HG03175 (cell line): ENCODE measurements at regions not wholly inside any gene's neighbourhood (a gene's known extent, or its start where the extent isn't known, plus 50 kb on each side); places are given as distances from the start of the nearest gene placed in this dataset.

Source experiments
- ATAC-seq: cut with Tn5 transposase; IDR thresholded peaks from one replicate; pipeline ENCODE4 v1.9.1; 2021; ENCODE audit warnings: mild to moderate bottlenecking, moderate library complexity; ENCODE audit not compliant: unreplicated experiment

- ATAC-seq, result no peak
These were observed 493.9 kb upstream of the CDH9 start for GRCh38 chr5:27532305-27532704.

DNA sequence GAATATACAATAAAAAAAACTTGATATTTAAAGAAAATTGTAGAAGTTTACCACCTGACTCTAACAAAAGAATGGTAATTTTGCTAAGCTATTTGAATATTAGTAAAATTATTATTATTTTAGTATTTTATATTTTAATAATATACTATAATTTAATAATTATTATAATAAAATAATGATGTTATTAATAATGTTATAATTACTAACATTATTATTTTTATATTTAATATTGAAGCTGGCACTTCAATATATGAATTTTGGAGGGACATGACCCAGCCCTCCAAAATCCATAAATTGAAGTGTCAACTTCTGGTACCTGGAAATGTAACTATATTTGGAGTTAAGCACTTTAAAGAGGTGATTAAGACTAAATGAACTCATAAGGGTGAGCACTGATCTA is 486.1 kb upstream of the CDH9 start:
- no peak for ATAC-seq

GRCh38 chr5:27523629-27524028 is 485.2 kb upstream of the CDH9 start:
- no peak for ATAC-seq

GRCh38 chr5:27516437-27516836 is 478.1 kb upstream of the CDH9 start:
- ATAC-seq, result no peak

DNA sequence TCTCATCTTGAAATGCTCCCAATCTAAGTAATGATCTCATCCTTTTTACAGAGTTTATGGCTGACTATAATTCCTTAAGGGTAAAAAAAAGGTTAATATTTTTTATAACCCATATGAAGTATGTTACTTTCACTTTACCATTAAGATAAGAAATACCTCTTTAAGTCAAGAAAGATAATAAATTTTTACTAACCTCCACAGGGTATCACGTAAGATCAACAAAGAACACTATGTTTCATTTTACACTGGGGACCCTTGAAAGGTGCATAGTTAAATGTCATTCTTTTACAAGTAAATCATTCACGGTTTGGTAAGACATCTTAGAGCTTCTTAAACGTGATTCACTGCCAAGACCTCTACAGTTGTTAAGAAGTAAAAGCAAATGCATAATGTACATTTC is 472.7 kb upstream of the CDH9 start:
- ATAC-seq, result no peak

DNA sequence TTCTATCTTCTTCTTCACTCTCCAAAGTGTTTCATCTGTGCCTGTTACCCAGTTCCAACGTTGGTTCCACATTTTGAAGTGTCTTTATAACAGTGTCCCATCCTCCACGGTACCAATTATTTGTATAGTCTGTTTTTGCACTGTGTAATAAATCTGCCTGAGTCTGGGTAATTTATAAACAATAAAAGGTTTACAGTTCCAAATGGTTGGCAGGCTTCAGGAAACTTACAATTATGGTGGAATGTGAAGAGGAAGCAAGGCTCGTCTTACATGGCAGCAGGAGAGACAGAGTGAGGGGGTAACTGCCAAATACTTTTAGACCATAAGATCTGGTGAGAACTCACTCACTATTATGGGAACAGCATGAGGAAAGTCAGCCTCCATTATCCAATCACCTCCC is 465.4 kb upstream of the CDH9 start:
- no peak for ATAC-seq

- ATAC-seq, result no peak
These were observed 463.9 kb upstream of the CDH9 start for GRCh38 chr5:27502236-27502635.

DNA sequence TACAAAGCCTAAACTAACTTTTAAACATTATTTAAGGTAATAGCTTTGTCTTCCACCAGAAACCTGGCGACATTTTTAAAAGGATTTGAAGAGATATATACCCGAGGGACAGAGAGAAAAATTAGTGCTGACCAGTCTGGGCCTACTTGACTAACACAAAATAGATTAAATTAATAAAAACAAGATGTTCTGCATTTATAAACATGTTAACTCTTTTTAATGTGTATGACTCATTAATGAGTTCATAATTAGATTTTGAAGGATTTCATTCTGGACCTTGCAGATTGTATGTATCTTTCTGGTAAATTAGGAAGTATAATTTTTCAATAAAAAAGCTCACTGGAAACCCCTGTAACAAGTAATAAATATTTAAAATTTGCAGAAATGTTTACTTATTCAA is 459.1 kb upstream of the CDH9 start:
- ATAC-seq, result no peak

DNA sequence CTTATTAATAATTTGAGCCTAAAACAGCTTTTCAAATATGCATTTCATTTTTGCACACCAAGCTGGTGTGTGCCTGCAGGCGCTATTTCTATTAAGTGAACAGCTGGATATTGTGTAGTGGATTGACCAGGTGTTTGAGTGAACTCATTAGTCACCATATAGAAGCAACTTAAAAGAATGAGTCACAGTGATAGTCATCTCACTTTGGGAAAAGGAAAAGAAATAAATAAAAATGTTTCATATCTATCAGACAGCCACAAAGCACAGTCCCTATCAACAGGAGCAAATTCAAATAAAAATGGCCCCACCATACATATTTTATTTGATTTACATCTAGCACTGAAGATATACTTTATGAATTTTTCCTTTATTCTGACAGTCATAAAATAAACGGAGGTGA is 456.5 kb upstream of the CDH9 start:
- ATAC-seq, result no peak

DNA sequence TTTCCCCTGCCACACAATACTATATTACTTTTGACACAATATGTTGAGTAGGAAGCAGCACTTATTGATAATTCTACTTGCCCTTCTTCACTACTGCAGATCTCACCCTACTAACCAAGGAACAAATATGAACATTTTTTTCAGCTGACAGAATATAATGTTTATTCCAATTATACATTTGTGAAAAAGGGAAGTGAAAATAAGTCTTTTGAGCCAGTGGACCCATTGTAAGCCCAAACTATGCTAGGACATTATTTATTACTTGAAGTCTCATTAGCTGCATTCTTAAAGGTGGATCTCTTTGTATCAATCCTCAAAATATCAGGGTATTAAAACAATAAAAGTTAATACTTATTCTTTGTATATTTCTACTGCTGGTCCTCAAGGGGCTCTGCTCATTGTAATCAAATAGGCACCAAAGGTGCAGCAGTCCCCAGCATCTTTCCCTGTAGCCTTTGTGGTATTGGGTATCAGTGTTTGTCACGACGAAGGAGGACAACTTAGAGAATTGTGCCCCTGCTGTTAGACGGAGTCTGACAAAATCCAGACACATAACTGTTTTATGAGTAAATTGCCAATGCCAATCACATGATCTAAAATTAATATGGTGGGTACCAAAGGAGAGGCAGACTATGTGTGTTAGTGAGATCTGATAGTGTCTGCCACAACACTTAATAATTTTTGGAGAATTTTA is 453.5 kb upstream of the CDH9 start:
- no peak for ATAC-seq

GRCh38 chr5:27491047-27491446 is 452.7 kb upstream of the CDH9 start:
- no peak for ATAC-seq

- no peak for ATAC-seq
These were observed 451.3 kb upstream of the CDH9 start for GRCh38 chr5:27489701-27490100.

- no peak for ATAC-seq
These were observed 444.3 kb upstream of the CDH9 start for GRCh38 chr5:27482663-27483062.

- no peak for ATAC-seq
These were observed 441.5 kb upstream of the CDH9 start for GRCh38 chr5:27479859-27480258.

- no peak for ATAC-seq
These were observed 439.2 kb upstream of the CDH9 start for GRCh38 chr5:27477550-27477949.

DNA sequence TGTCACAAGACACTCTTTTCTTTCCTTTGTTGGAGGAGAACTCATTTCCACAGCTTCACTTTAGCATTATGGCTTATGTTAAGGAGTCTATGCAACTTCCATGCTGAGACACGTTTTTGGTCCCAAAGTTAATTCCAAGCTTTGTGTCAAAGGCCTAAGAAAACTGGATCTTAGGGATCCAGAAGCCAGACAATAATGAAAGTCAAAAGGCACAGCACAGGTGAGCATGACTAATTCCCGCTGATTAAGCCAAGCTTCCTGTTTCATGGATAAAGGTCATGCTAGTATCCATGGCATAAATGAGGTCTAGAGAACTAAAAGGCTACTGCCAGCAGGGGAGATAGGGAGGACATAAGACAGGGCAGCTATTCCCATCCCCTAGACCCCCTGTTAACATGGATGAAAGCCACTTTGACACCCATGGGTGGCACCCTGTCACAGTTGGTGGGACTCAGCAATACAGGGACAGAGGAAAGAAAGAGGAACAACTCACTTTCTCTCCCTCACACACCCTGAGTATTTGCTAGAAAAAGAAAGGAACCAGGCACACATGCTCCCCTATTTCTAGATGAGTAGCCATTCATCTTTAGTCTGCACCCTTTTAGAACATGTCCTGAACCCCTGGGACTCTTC is 438.1 kb upstream of the CDH9 start:
- ATAC-seq, result no peak

DNA sequence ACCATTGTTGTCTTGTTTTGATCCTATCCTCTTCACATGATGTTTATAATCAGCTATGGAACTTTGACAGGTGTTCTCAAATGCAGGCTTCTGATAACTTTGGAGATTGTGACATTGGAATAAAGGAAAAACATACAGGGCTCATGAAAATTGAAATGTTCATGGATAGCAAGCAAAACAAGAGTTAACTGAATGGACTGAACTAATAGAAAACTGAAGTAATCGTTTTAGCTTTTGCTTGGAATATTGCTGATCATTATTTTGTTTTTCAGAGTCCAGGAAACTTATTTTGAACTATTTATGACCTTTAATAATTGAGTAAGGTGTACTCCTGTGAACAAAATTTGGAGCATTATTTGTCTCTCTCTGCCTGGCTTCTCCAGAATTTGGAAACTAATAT is 436.7 kb upstream of the CDH9 start:
- ATAC-seq, result no peak

DNA sequence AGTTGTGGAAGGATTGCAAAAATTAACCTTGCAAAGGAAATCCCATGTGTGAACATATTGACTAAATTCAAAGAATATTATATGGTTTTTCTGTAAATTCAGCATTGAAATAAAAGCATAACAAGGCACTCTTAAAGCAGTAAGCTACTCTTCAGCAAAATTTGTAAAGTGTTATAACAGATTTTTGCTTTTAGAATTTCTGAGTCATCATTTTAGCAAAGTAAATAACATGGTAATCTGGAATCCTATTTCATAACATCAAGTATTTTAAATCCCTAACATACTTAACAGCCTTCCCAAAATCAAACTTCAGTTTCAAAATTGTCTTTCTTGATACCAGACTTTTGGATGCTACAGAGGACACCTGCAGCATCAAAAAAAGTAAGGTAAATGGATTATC is 436.0 kb upstream of the CDH9 start:
- no peak for ATAC-seq

GRCh38 chr5:27474047-27474309 is 435.6 kb upstream of the CDH9 start:
- ATAC-seq, result no peak

- no peak for ATAC-seq
These were observed 435.1 kb upstream of the CDH9 start for GRCh38 chr5:27473307-27474046.

DNA sequence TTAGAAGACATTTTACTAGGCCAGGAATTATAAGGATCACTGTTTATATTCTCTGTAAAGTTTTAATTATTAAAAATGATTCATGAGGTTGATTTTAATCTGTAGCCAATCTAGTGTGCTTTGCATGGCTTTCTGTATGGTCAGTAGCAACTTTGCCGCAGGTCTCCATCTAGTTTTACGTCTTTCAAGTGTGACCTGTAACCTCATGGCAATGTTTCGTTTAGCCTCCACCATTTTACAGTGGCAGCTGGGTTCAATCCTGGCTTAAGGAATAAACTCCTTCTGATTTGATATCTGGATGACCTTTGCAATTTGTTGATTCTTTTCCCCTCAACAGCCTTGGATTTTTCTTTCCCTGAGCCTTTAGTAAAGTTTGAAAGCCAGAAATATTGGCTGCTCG is 434.5 kb upstream of the CDH9 start:
- no peak for ATAC-seq

DNA sequence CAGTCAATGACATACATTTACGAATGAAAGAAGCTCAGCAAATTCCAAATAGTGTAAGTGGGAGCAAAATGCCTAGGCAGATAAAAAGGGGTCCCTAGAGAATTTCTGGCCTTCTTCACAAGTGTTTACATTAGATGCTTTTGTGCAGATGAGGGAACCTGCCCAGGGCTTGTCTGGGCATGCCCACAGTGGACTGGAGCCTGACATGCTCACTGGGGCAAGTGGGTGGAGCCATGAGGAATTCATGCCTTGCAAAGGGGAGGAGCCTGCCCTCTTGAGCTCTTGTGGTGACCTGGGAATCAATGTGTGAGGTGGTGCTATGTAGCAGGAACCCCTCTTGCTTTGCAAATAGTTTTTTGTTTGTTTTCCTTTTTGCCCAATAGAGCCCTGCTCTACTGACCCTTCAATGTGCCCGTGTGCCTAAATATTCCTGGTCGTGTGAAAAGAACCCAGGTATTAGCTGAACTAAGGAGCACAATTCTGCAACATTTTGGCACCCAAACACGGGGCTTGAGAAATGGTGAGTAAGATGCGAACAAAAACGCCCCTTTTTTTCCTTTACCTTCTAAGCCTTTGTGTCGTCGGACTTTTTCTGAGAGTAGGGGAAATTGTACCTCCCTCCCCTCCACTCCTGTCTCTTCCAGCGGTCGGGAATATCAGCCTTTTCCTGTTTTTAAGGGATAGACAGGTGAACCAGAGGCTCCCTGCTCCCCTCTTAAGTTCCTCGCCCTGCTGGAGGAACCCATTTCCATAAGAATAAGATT is 433.8 kb upstream of the CDH9 start:
- ATAC-seq, result peak; percentile 79
